Liver (tissue), 7 donors: ENCODE measurements at regions not wholly inside any gene's neighbourhood (a gene's known extent, or its start where the extent isn't known, plus 50 kb on each side); places are given as distances from the start of the nearest gene placed in this dataset.

ENCODE experiments used
- DNase-seq: peaks from one replicate; pipeline ENCODE4 v3.0.0-alpha.2; 2017; ENCODE audit warnings: low spot score
- H3K27ac ChIP-seq, 2 donors: one replicate each; pipeline ENCODE4 v1.7.0; 2013; ENCODE audit warnings: inconsistent platforms in 2 of 2, low read length in 2 of 2, control low read depth in 1 of 2, low read depth in 1 of 2, mild to moderate bottlenecking in 1 of 2
- H3K27me3 ChIP-seq, 4 donors: one replicate each; pipeline versions ENCODE4 v1.6.1 to v1.7.0; 2013; ENCODE audit warnings: low read length in 3 of 4, inconsistent platforms in 1 of 4, mild to moderate bottlenecking in 1 of 4, moderate library complexity in 1 of 4; ENCODE audit not compliant: control insufficient read depth in 4 of 4, insufficient read depth in 4 of 4
- H3K36me3 ChIP-seq, 4 donors: one replicate each; pipeline versions ENCODE4 v1.6.1 to v1.7.0; 2013; ENCODE audit warnings: low read length in 3 of 4, mild to moderate bottlenecking in 3 of 4, low read depth in 1 of 4, moderate library complexity in 1 of 4; ENCODE audit not compliant: control insufficient read depth in 4 of 4, insufficient read depth in 3 of 4
- H3K4me1 ChIP-seq, 4 donors: one replicate each; pipeline versions ENCODE4 v1.6.1 to v1.7.0; 2013; ENCODE audit warnings: low read length in 3 of 4, mild to moderate bottlenecking in 3 of 4, moderate library complexity in 1 of 4; ENCODE audit not compliant: control insufficient read depth in 4 of 4, insufficient read depth in 4 of 4
- H3K4me3 ChIP-seq, 3 donors: one replicate each; pipeline versions ENCODE4 v1.6.1 to v1.7.0; 2013; ENCODE audit warnings: low read length in 3 of 3, control low read depth in 1 of 3, low read depth in 1 of 3, mild to moderate bottlenecking in 1 of 3
- H3K9ac ChIP-seq, 2 donors: one replicate each; pipeline ENCODE4 v1.7.0; 2013; ENCODE audit warnings: low read length in 2 of 2, mild to moderate bottlenecking in 2 of 2, moderate library complexity in 2 of 2, control low read depth in 1 of 2, low read depth in 1 of 2
- H3K9me3 ChIP-seq, 4 donors: one replicate each; pipeline versions ENCODE4 v1.6.1 to v1.7.0; 2013; ENCODE audit warnings: low read length in 3 of 4; ENCODE audit not compliant: control insufficient read depth in 4 of 4
- FOXA2 ChIP-seq: IDR thresholded peaks from 2 replicates; pipeline ENCODE4 v1.6.1; 2016; ENCODE audit warnings: antibody characterized with exemption
- HNF4A ChIP-seq, 2 donors: conservative IDR thresholded peaks; 2 replicates each; pipeline ENCODE4 v1.6.1; 2016; ENCODE audit warnings: antibody characterized with exemption in 2 of 2, mild to moderate bottlenecking in 2 of 2
- JUND ChIP-seq, 2 donors: IDR thresholded peaks; 2 replicates each; pipeline ENCODE4 v1.6.1; 2016; ENCODE audit warnings: antibody characterized with exemption in 2 of 2
- SP1 ChIP-seq: IDR thresholded peaks from 2 replicates; pipeline ENCODE4 v1.6.1; 2018; ENCODE audit warnings: antibody characterized with exemption, mild to moderate bottlenecking
- TAF1 ChIP-seq: conservative IDR thresholded peaks from 2 replicates; pipeline ENCODE4 v1.6.1; 2016; ENCODE audit warnings: antibody characterized with exemption, mild to moderate bottlenecking
- YY1 ChIP-seq: IDR thresholded peaks from 2 replicates; pipeline ENCODE4 v1.6.1; 2016; ENCODE audit warnings: antibody characterized with exemption, mild to moderate bottlenecking
- ZBTB33 ChIP-seq: IDR thresholded peaks from 2 replicates; pipeline ENCODE4 v1.6.1; 2016; ENCODE audit warnings: antibody characterized with exemption
- WGBS: extraction: QIAGEN DNeasy Blood & Tissue Kit; methylation state at CpG from one replicate; pipeline ENCODE4 v1.1.7; 2013; 5-methylcytosine and 5-hydroxymethylcytosine counted together
- TF ChIP-seq, protein P1 (sequence below): IDR thresholded peaks from 2 replicates; pipeline ENCODE4 v1.6.1; 2016; ENCODE audit warnings: antibody characterized with exemption
- donor health status: healthy.
- donor health status: healthy.
- donor health status: healthy.
- donor health status: healthy.

- Histone ChIP-seq H3K36me3 (no peaks in the 10 kb centered on the region), H3K9me3 (no peaks in the 10 kb centered on the region), H3K27me3 (peaks cover 0 to 2% (median 0%) of the 10 kb centered on the region in 4 donors), H3K4me1 (no peaks in the 10 kb centered on the region), H3K4me3 (no peak overlapping the region), H3K27ac (no peak overlapping the region), H3K9ac (no peak overlapping the region)
- no peak for TF ChIP-seq JUND (IDR thresholded peaks at IDR 0.05)
- TF ChIP-seq, protein P1, sequence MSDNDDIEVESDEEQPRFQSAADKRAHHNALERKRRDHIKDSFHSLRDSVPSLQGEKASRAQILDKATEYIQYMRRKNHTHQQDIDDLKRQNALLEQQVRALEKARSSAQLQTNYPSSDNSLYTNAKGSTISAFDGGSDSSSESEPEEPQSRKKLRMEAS, result no peak
- no peak for DNase-seq
- 74% methylated on average over 3 of the region's 3 CpGs for WGBS
Observed at GRCh38 chr15:88309363-88309762, 52.8 kb upstream of the NTRK3 start.

- Histone ChIP-seq H3K36me3 (no peaks in the 10 kb centered on the region), H3K4me1 (no peaks in the 10 kb centered on the region), H3K27me3 (peaks cover 0 to 5% (median under 1%) of the 10 kb centered on the region in 4 donors), H3K27ac (no peak overlapping the region), H3K4me3 (no peak overlapping the region), H3K9ac (no peak overlapping the region), H3K9me3 (no peaks in the 10 kb centered on the region)
- TF ChIP-seq YY1 (no peak), TAF1 (no peak), FOXA2 (no peak), ZBTB33 (no peak), SP1 (no peak), JUND (IDR thresholded peaks at IDR 0.05) (no peak), HNF4A (conservative IDR thresholded peaks at IDR 0.05) (no peak)
- no peak for DNase-seq
- WGBS, result 85% methylated on average over 2 of the region's 2 CpGs
Observed at GRCh38 chr15:88307344-88307743, 50.8 kb upstream of the NTRK3 start.
